HG02884 (cell line): ENCODE measurements at regions not wholly inside any gene's neighbourhood (a gene's known extent, or its start where the extent isn't known, plus 50 kb on each side); places are given as distances from the start of the nearest gene placed in this dataset.

Source experiments
- ATAC-seq: cut with Tn5 transposase; IDR thresholded peaks from one replicate; pipeline ENCODE4 v1.9.1; 2021; ENCODE audit warnings: mild to moderate bottlenecking, moderate library complexity; ENCODE audit not compliant: unreplicated experiment

- ATAC-seq, result no peak
These were observed 135.1 kb upstream of the SEL1L start for GRCh38 chr14:81668626-81669274.

GRCh38 chr14:81669308-81669707, 135.7 kb upstream of the SEL1L start:
- ATAC-seq, result no peak

GRCh38 chr14:81673930-81674329, 140.3 kb upstream of the SEL1L start:
- no peak for ATAC-seq

DNA sequence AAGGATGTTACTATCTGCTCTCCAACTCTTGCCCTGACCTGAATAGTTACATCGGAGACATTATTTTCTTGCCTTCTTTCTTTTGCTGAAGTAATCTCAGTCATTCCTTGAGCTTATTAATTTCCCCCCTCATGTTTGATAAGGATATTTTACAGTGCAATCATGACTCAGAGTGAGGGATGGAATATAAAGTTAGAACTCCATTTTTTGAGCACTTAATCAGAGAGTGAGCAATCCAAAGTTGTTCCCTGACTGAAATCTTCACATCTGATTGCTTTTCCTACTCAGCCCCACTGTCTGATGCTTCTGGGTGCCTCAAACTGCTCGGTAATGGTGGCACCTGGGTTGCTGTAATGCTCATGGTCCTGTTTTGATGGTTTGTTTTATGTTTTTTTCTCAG, 142.7 kb upstream of the SEL1L start:
- no peak for ATAC-seq

DNA sequence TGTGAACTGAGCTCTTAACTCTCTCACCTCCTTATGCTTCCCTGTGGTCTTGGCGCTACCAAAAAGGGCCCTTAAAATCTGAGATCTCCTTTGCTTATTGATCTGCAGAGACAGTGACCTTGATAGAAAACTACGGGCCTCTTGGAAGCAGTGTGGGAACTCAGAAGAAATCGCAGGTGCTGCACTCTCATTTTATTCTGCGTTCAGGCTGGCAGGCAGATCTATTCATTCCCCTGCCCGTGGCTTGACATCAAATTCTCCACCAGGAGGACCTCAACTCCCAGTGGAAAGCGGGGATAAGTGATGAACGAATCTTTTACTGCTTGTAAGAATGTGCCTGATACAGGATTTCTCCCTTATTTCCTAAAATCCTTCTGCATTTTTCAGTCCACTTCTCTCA, 143.2 kb upstream of the SEL1L start:
- ATAC-seq, result no peak

GRCh38 chr14:81677736-81678135, 144.1 kb upstream of the SEL1L start:
- no peak for ATAC-seq

DNA sequence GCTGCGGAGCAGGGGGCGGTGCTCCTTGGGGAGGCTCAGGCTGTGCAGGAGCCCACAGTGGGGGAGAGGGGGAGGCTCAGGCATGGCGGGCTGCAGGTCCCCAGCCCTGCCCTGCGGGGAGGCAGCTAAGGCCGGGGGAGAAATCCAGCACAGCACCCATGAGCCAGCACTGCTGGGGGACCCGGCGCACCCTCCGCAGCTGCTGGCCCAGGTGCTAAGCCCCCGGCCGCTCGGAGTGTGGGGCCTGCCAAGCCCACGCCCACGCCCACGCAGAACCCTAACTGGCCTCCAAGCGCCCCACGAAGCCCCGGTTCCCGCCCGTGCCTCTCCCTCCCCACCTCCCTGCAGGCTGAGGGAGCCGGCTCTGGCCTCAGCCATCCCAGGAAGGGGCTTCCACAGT, 145.6 kb upstream of the SEL1L start:
- ATAC-seq, result no peak

DNA sequence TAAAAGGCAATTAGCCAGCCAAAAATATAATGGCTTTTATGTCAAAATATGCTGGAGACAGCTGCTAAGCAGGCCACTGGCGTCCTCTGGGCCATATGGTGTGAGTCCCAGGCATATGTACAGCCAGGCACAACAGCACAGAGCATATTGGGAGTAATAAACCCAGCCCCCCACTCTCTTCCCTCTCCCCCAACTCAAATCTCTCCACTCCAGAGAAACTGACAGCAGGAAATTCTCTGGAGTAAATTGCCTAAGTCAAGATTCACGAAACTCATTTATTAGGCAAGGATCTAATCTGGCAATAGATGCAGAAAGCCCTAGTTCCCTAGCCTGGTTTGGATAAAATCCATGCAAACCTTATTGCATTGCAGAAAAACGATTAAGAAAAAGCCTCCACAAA, 147.9 kb upstream of the SEL1L start:
- no peak for ATAC-seq

DNA sequence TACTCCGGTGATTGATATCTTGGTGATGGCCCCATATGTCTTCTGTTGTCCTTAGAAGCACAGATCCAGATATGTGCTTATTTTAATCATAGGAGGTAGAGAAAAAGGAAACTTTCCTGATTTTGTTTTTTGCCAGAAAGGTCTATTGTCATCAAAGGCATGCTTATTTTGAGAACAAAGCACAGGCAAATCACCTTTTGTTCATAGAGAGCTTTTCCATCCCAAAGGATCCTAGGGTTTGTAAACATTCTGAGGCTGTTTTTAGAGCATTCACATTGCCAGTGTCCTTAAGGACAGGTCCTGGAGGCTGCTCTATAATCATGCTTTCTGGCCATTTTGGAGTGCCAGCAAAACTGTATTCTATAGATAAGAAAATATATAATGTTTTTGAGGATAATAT, 148.5 kb upstream of the SEL1L start:
- no peak for ATAC-seq

- no peak for ATAC-seq
These were observed 149.0 kb upstream of the SEL1L start for GRCh38 chr14:81682701-81683100.

DNA sequence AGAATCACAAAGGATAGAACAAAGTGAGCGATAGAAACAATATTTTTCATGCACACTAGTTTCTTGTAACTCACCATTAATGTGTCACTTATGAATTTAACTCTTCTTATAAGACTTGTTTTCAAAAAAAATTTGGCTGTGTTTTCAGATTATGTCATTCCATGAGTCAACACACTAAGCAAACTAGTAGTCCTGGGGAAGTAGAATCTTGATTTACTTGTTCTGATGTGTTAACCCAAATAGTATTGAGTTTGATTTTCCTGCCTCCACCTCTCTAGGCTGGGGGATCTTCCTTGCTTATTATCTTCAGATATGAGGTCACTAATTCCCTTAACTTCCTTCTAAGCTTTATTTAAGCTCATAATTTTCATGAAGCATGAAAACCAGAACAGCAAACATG, 151.0 kb upstream of the SEL1L start:
- no peak for ATAC-seq

- ATAC-seq, result no peak
These were observed 152.9 kb upstream of the SEL1L start for GRCh38 chr14:81686512-81686911.

DNA sequence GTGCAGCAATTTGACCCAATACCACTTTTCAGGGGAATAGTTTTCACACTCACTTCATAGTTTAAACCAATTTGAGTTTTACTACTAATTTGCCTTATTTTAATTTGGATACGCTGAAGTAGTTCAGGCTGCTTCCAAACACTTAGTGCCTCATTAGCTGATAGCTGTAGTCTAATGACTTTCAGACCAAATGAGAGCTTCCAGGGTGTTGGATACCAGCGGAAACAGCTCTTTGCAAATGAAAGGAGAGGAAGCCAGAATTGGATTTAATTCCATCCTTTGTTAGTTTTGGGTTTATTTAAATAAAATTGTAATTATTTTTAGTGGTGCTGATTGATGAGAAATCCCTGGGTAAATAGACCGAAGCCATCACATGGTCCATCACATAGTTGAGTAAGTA, 158.3 kb upstream of the SEL1L start:
- ATAC-seq, result no peak

DNA sequence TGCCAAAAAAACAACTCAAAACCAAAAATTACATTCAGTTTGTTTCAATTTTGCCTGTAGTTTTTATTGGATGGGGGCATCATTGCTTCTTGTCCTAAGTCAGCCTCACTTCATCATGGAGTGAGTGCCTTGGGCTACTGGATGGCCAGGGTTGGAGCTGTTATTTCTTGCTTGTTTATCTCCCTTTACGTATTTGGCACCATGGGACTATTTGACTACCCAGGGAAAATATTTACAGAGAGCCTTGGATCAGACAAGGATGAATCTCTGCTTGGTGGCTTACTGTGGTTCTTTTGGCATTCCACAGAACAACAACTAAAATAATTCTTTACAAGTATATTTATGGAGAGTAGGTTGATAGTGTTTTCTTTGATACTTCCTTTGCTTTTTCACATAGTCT, 160.8 kb upstream of the SEL1L start:
- ATAC-seq, result no peak

DNA sequence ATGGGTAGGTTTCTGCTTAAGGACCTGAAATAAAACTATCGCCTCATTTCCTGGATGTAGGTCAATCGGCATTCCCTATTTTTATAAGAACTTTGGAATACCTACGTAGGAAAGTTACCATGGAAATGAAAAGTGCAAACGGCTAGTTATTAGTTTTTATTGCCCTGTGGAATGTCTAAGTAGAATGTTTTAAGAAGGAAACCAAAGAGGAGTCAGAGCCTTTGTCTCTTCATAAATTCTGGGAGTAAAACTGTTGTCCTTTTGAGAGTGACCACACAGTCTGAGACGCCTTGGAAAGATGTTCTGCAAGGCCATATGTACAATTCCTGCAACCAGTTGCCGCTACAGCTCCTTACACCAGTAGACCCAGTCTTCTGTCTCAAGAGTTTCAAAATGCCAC, 176.0 kb upstream of the SEL1L start:
- ATAC-seq, result no peak

DNA sequence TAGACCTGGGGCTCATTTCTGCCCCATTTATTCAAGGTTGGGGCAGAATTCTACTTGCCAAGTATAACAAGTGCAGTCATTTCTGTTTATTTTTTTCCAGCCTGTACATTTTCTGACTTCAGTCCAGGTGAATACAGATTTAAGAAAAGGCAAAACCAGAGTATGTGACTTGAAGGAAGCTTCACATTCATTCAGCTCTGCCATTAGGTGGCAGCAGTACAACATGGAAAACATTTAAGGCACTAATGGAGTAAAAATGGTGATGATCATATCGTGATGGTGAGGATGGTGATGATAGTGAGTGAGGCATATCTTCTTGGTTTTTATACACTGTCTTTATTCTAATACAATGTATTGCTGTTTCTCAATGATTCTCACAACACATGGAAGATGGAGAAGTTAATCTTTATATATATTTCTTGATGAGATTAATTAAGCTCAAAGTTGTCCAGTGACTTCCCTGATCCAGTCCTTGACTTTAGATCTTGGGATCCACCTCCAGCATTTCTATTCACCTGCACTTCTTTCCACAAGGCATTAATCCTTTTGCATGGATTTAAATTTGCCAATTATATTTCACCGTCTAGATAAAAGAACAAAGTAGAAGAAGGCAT, 176.7 kb upstream of the SEL1L start:
- peak; percentile 76 for ATAC-seq

DNA sequence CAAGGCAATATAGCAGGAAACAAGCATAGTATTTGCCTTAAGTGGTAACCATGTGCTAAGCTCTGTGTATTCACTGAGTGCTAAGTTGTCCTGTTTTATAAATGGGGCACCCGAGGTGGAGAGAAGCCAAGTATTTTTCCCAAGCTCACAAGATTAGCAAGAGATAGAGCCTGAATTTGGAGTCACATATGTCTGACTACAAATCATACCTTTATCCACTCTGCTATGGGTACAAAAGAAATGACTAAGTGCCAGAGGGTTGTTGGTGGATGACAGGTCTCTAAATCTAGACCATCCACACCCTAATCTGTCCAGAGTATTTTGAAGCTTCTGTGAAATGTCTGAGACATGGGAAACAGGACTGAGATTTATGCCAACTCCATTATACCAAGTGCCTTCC, 182.1 kb upstream of the SEL1L start:
- ATAC-seq, result no peak

DNA sequence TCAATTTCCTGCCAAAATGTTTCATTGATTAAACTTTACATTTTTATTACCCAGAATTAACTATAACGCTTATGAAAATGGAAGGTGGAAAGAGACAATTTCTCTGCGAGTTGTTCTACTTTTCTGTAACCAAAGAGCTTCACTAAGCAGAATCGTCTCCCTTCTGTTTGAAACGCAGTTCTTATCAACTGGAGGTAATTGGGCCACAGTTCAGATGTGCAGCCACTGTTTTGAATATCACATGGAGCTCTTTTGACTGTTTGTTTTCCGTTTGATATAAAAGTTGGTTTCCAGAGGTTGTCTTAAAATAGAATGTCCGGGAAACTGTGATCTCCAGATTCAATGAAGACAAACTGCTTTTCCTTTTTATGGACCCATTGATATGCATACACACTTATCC, 183.3 kb upstream of the SEL1L start:
- no peak for ATAC-seq

DNA sequence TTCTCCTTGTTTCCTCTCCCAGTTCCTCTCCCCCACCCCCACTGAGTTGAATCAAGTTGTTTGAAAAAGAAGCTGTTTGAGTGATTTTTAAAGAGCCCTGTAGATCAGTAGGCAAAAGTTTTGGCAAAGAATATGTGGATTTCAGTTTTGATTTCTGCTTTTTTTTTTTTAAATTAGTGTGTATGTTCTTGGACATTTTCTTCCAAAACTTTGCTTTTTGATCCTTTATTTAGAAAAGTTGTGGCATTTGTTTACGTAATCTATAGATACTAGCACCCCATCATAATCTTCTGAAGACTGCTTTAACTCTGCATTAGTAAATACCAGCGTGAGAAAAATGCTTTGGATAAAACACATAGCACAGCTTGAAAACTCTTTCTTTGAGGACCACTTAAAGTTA, 190.3 kb upstream of the SEL1L start:
- ATAC-seq, result no peak

DNA sequence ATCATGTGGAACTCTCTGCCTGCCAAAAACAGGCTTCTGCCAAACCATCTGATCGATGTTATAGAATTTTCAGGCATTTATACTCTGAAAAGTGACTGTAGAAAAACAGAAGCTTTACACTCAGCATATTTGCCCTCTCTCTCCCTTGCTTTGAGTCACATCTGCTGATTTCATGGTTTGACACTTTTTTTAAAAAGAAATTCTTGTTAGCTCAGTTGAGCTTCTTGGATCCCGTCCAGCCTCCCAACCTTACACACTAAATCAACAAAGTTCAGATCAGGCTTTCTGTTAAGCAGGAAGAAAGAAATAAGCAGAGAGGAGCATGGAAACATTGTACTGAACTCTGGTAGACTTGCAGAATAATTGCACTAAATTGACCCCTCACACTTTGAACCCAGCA, 193.6 kb upstream of the SEL1L start:
- ATAC-seq, result no peak

GRCh38 chr14:81728447-81728846, 194.8 kb upstream of the SEL1L start:
- ATAC-seq, result no peak

DNA sequence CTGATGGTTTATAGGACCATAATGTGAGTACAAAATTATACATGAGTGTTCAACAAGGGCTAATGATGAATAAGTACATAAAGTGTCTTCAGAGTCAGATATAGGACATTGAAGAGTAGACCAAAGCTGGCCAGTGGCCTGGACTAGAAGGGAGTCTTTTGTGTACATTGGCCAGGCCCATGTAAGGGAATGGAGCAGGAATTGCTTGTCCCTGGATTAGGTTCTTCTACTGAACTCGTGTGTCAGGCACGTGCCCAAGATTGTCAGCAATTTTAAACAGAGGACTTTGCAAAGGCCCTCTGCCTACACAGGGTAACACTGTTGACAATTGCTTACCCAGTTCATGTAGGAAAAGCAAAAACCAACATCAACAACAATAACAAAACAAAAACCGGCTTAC, 196.0 kb upstream of the SEL1L start:
- no peak for ATAC-seq

DNA sequence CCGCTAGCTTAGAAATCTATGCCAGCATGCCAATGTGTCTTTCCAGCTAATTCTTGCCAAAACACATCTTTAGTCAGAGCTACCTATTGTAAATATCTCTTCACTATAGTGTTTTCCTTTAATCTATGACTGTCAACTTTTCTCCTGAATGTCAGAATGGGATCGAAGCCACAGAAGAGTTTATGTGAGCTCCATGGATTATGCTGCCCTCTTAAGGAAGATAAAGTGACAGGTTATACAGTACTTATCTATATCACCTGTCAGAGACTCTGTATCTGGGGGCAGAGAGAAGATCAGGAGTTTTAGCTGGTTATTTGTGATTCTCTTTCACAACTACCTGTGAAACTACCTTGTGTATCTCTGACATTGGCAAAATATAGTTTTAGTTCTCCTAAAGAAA, 204.3 kb upstream of the SEL1L start:
- no peak for ATAC-seq
